MCF 10A (cell line): ENCODE measurements at regions not wholly inside any gene's neighbourhood (a gene's known extent, or its start where the extent isn't known, plus 50 kb on each side); places are given as distances from the start of the nearest gene placed in this dataset.

ENCODE experiments used
- BruUV-seq: library from RNA; stranded (reverse); fragments of 400-500 nt; replicated peaks from 2 replicates; lab custom pipeline; 2021; lab: Mats Ljungman, UMichigan
- CTCF ChIA-PET: fragments of 300-600 bp; sonication (Branson Sonifier 250); formaldehyde crosslinking; extraction: SDS; loops from one replicate; lab custom pipeline; 2021; ENCODE audit warnings: antibody characterized with exemption, inconsistent platforms; lab: Yijun Ruan, JAX
- POLR2A ChIA-PET: fragments of 300-600, 350-650 bp; sonication (Branson Sonifier 250); formaldehyde crosslinking; extraction: SDS; loops from one replicate; lab custom pipeline; 2020; ENCODE audit warnings: antibody characterized with exemption, inconsistent platforms; lab: Yijun Ruan, JAX
- DNase-seq: peaks from one replicate; pipeline ENCODE4 v3.0.0-alpha.2; 2018; ENCODE audit not compliant: unreplicated experiment
- H3K27ac Mint-ChIP-seq: one replicate; pipeline ENCODE4 v1.8.0; 2022; ENCODE audit warnings: mild to moderate bottlenecking, low read depth, mixed read lengths; ENCODE audit not compliant: unreplicated experiment
- H3K27me3 Mint-ChIP-seq: one replicate; pipeline ENCODE4 v1.8.0; 2022; ENCODE audit warnings: mixed read lengths; ENCODE audit not compliant: insufficient read depth, unreplicated experiment
- H3K36me3 Mint-ChIP-seq: one replicate; pipeline ENCODE4 v1.8.0; 2022; ENCODE audit warnings: mild to moderate bottlenecking, moderate library complexity, mixed read lengths; ENCODE audit not compliant: insufficient read depth, unreplicated experiment
- H3K4me1 Mint-ChIP-seq: one replicate; pipeline ENCODE4 v1.8.0; 2022; ENCODE audit warnings: mixed read lengths; ENCODE audit not compliant: insufficient read depth, unreplicated experiment
- H3K4me3 Mint-ChIP-seq: one replicate; pipeline ENCODE4 v1.8.0; 2022; ENCODE audit warnings: mild to moderate bottlenecking, moderate library complexity, mixed read lengths; ENCODE audit not compliant: unreplicated experiment
- H3K9me3 Mint-ChIP-seq: one replicate; pipeline ENCODE4 v1.8.0; 2022; ENCODE audit warnings: mixed read lengths; ENCODE audit not compliant: unreplicated experiment
- CTCF ChIP-seq: fragments of 200-600 bp; IDR thresholded peaks from one replicate; pipeline ENCODE4 v1.8.0; 2022; ENCODE audit warnings: antibody characterized with exemption, mild to moderate bottlenecking; ENCODE audit not compliant: unreplicated experiment
- intact Hi-C: fragments of 100-400 bp; cut with micrococcal nuclease; formaldehyde crosslinking; loops from 2 replicates; pipeline ENCODE4 v1.14.1; 2022

GRCh38 chr7:80385508-80385907 lies 126.4 kb downstream of the GNAT3 start:
- Mint-ChIP-seq H3K36me3 (no peaks in the 10 kb centered on the region), H3K27me3 (no peaks in the 10 kb centered on the region), H3K9me3 (no peaks in the 10 kb centered on the region), H3K27ac (no peak overlapping the region), H3K4me3 (no peak overlapping the region), H3K4me1 (no peaks in the 10 kb centered on the region)
- no peak for TF ChIP-seq CTCF
- ChIA-PET CTCF (interaction anchor here (1.0 to 1.3 kb wide), 2 partner anchors 12 to 290 kb away, joined by 3 read pairs; no protein-coding TSS in a partner anchor), POLR2A (no interaction called here)
- peak; percentile 33 for DNase-seq
- no TSS peak for BruUV-seq
- intact Hi-C loops: no loop called here

- CTCF ChIA-PET: interaction anchor here (0.6 to 0.7 kb wide), 4 partner anchors 20 to 279 kb away, joined by 3 to 4 read pairs (median 3); no protein-coding TSS in a partner anchor
- POLR2A ChIA-PET: no interaction called here
- Mint-ChIP-seq H3K36me3 (no peaks in the 10 kb centered on the region), H3K27ac (no peak overlapping the region), H3K4me3 (no peak overlapping the region), H3K4me1 (no peaks in the 10 kb centered on the region), H3K9me3 (no peaks in the 10 kb centered on the region), H3K27me3 (no peaks in the 10 kb centered on the region)
- TF ChIP-seq CTCF: no peak
- DNase-seq: no peak
- intact Hi-C loops: no loop called here
- BruUV-seq: no TSS peak
These were observed 130.9 kb downstream of the GNAT3 start for GRCh38 chr7:80380957-80381356.

GRCh38 chr7:80379034-80379982 lies 132.6 kb downstream of the GNAT3 start:
- Mint-ChIP-seq H3K36me3 (no peaks in the 10 kb centered on the region), H3K27me3 (no peaks in the 10 kb centered on the region), H3K4me1 (no peaks in the 10 kb centered on the region), H3K4me3 (no peak overlapping the region), H3K9me3 (no peaks in the 10 kb centered on the region), H3K27ac (no peak overlapping the region)
- no peak for TF ChIP-seq CTCF
- intact Hi-C loops: no loop called here
- ChIA-PET CTCF (interaction anchor here (0.6 kb wide), 3 partner anchors 15 to 55 kb away, joined by 3 read pairs; no protein-coding TSS in a partner anchor), POLR2A (interaction anchor here (0.6 to 2.2 kb wide), 9 partner anchors 11 to 290 kb away, joined by 3 to 10 read pairs (median 3); no protein-coding TSS in a partner anchor)
- peak; percentile 30 for DNase-seq
- no TSS peak for BruUV-seq

GRCh38 chr7:80374321-80374720 lies 137.5 kb downstream of the GNAT3 start:
- CTCF ChIA-PET: interaction anchor here (1.0 kb wide), 1 partner anchor 240 kb away, joined by 3 read pairs; no protein-coding TSS in a partner anchor
- H3K9me3 Mint-ChIP-seq: no peaks in the 10 kb centered on the region

More at GRCh38 chr7:80374321-80374720, 137.5 kb downstream of the GNAT3 start:
- no peaks in the 10 kb centered on the region for H3K4me1 Mint-ChIP-seq
- H3K36me3 Mint-ChIP-seq: no peaks in the 10 kb centered on the region
- no peak for TF ChIP-seq CTCF
- H3K4me3 Mint-ChIP-seq: no peak overlapping the region
- no TSS peak for BruUV-seq
- no peak for DNase-seq
- no peak overlapping the region for H3K27ac Mint-ChIP-seq
- intact Hi-C loops: no loop called here
- POLR2A ChIA-PET: interaction anchor here (0.6 kb wide), 1 partner anchor 240 kb away, joined by 5 read pairs; the partner anchor contains the start of gene GNAI1
- no peaks in the 10 kb centered on the region for H3K27me3 Mint-ChIP-seq
